ENCODE measurements at regions not wholly inside any gene's neighbourhood (a gene's known extent, or its start where the extent isn't known, plus 50 kb on each side); places are given as distances from the start of the nearest gene placed in this dataset.

- Histone ChIP-seq H4K20me1 (ENCODE audit: insufficient read depth) (no peaks in the 10 kb centered on the region), H3K4me2 (ENCODE audit: low read length) (no peak overlapping the region), H3K9ac (ENCODE audit: low read length) (no peak overlapping the region), H3K4me1 (ENCODE audit: control insufficient read depth in 1 of 2, insufficient read depth in 2 of 2, low read length in 2 of 2) (no peaks in the 10 kb centered on the region), H2AFZ (ENCODE audit: low read depth, low read length, poor library complexity, severe bottlenecking) (no peak overlapping the region), H3K4me3 (replicated peaks in 1 of 2; ENCODE audit: low read depth in 1 of 2, low read length in 2 of 2) (no peak overlapping the region), H3K9me3 (ENCODE audit: control insufficient read depth in 1 of 2, insufficient read depth in 1 of 2, low read depth in 1 of 2, low read length in 2 of 2) (peaks cover 7 to 20% of the 10 kb centered on the region in 2 experiments; a peak in 2 of 4 replicates), H3K27ac (ENCODE audit: low read depth, low read length) (no peak overlapping the region), H3K36me3 (ENCODE audit: control insufficient read depth in 1 of 2, insufficient read depth in 2 of 2, low read length in 2 of 2) (no peaks in the 10 kb centered on the region), H3K79me2 (ENCODE audit: insufficient read depth, low read length) (no peaks in the 10 kb centered on the region), H3K27me3 (ENCODE audit: insufficient read depth, low read length) (no peaks in the 10 kb centered on the region), H3K9me2 (ENCODE audit: insufficient read depth) (no peaks in the 10 kb centered on the region)
- intact Hi-C loops (cut with micrococcal nuclease), result no loop called here
- RAD21 ChIA-PET (ENCODE audit: low non-redundant PET in 1 of 2, low total read pairs in 2 of 2, uncharacterized antibody in 2 of 2, unreplicated experiment in 2 of 2), result no interaction called here
- no TSS peak for BruUV-seq (replicated peaks)
- no peak for DNase-seq (ENCODE audit: low read depth, low spot score)
- CTCF ChIA-PET, result no interaction called here
- no peak for ATAC-seq
- POLR2A ChIA-PET, result no interaction called here
- TF ChIP-seq EZH2phosphoT487 (IDR thresholded peaks at IDR 0.05; ENCODE audit: borderline replicate concordance) (no peak), ZNF274 (IDR thresholded peaks at IDR 0.05; ENCODE audit: low read depth, low read length) (no peak)
These were observed 355.8 kb upstream of the SMARCA2 start for GRCh38 chr9:1659363-1659690.

GRCh38 chr9:1668441-1668840 lies 346.7 kb upstream of the SMARCA2 start:
- no TSS peak for BruUV-seq (replicated peaks)
- CTCF ChIA-PET, result no interaction called here

More at GRCh38 chr9:1668441-1668840, 346.7 kb upstream of the SMARCA2 start:
- Histone ChIP-seq H3K36me3 (ENCODE audit: control insufficient read depth in 1 of 2, insufficient read depth in 2 of 2, low read length in 2 of 2) (no peaks in the 10 kb centered on the region), H3K9me2 (ENCODE audit: insufficient read depth) (no peaks in the 10 kb centered on the region), H3K9ac (ENCODE audit: low read length) (no peak overlapping the region), H3K27ac (ENCODE audit: low read depth, low read length) (no peak overlapping the region), H3K27me3 (ENCODE audit: insufficient read depth, low read length) (no peaks in the 10 kb centered on the region), H4K20me1 (ENCODE audit: insufficient read depth) (no peaks in the 10 kb centered on the region), H2AFZ (ENCODE audit: low read depth, low read length, poor library complexity, severe bottlenecking) (no peak overlapping the region), H3K4me2 (ENCODE audit: low read length) (no peak overlapping the region), H3K4me3 (replicated peaks in 1 of 2; ENCODE audit: low read depth in 1 of 2, low read length in 2 of 2) (no peak overlapping the region), H3K9me3 (ENCODE audit: control insufficient read depth in 1 of 2, insufficient read depth in 1 of 2, low read depth in 1 of 2, low read length in 2 of 2) (peaks cover 0 to 18% of the 10 kb centered on the region in 2 experiments; a peak in 2 of 4 replicates), H3K79me2 (ENCODE audit: insufficient read depth, low read length) (no peaks in the 10 kb centered on the region), H3K4me1 (ENCODE audit: control insufficient read depth in 1 of 2, insufficient read depth in 2 of 2, low read length in 2 of 2) (no peaks in the 10 kb centered on the region)
- DNase-seq (ENCODE audit: low read depth, low spot score), result no peak
- TF ChIP-seq REST (IDR thresholded peaks at IDR 0.05; ENCODE audit: low read depth), result no peak
- no peak for TF ChIP-seq SP1 (IDR thresholded peaks at IDR 0.05; ENCODE audit: low read depth)
- ATAC-seq, result no peak
- intact Hi-C loops (cut with micrococcal nuclease), result no loop called here
- RAD21 ChIA-PET (ENCODE audit: low non-redundant PET in 1 of 2, low total read pairs in 2 of 2, uncharacterized antibody in 2 of 2, unreplicated experiment in 2 of 2), result no interaction called here
- POLR2A ChIA-PET, result no interaction called here

All from HCT116 (cell line).